ENCODE measurements at regions not wholly inside any gene's neighbourhood (a gene's known extent, or its start where the extent isn't known, plus 50 kb on each side); places are given as distances from the start of the nearest gene placed in this dataset.

- no peak overlapping the region for H3K27ac ChIP-seq
- ATAC-seq (no peak), FAIRE-seq (no peak), DNase-seq (no peak)
- H3K36me3 ChIP-seq = no peaks in the 10 kb centered on the region
- H3K9me3 ChIP-seq = no peaks in the 10 kb centered on the region
- no peaks in the 10 kb centered on the region for H3K27me3 ChIP-seq
- no peaks in the 10 kb centered on the region for H3K4me1 ChIP-seq
- H3K4me3 ChIP-seq = no peak overlapping the region
- intact Hi-C loops (cut with DNase I) = no loop called here
- TF ChIP-seq, protein P1, sequence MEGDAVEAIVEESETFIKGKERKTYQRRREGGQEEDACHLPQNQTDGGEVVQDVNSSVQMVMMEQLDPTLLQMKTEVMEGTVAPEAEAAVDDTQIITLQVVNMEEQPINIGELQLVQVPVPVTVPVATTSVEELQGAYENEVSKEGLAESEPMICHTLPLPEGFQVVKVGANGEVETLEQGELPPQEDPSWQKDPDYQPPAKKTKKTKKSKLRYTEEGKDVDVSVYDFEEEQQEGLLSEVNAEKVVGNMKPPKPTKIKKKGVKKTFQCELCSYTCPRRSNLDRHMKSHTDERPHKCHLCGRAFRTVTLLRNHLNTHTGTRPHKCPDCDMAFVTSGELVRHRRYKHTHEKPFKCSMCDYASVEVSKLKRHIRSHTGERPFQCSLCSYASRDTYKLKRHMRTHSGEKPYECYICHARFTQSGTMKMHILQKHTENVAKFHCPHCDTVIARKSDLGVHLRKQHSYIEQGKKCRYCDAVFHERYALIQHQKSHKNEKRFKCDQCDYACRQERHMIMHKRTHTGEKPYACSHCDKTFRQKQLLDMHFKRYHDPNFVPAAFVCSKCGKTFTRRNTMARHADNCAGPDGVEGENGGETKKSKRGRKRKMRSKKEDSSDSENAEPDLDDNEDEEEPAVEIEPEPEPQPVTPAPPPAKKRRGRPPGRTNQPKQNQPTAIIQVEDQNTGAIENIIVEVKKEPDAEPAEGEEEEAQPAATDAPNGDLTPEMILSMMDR (IDR thresholded peaks at IDR 0.05) = no peak
- 62 to 69% methylated on average over 3 of the region's 3 CpGs for WGBS, 2 donors
Measured at GRCh38 chr9:19533373-19533772, 124.6 kb downstream of the ACER2 start.

DNA sequence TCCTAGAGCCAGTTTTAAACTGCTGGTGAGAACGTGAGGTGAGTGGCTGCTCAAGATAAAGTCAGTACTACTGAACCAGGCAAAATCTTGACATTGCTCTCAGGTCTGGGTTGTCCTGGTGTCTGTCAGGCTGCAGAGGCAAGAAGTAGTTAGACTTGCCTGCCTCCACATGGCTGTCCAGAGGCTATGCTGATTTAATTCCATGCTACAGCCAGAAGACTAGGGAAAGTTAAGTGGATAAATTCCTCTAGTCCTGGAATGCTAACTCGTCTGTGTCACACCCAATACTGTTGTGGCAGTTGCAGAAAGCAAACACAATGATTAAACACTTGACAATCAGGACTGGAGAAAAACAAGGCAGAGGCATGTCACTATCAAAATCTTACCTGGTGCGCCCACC lies 118.9 kb downstream of the ACER2 start:
- H3K4me3 ChIP-seq = no peak overlapping the region
- H3K27me3 ChIP-seq = no peaks in the 10 kb centered on the region
- H3K4me1 ChIP-seq = no peaks in the 10 kb centered on the region
- WGBS, 2 donors = 41 to 46% methylated on average over 3 of the region's 3 CpGs
- H3K36me3 ChIP-seq = no peaks in the 10 kb centered on the region
- peaks cover 0 to 3% (median 0%) of the 10 kb centered on the region in 4 donors for H3K9me3 ChIP-seq
- intact Hi-C loops (cut with DNase I) = no loop called here
- FAIRE-seq (no peak), ATAC-seq (no peak), DNase-seq (no peak)
- no peak overlapping the region for H3K27ac ChIP-seq
- TF ChIP-seq, protein P1 (IDR thresholded peaks at IDR 0.05) = no peak

DNA sequence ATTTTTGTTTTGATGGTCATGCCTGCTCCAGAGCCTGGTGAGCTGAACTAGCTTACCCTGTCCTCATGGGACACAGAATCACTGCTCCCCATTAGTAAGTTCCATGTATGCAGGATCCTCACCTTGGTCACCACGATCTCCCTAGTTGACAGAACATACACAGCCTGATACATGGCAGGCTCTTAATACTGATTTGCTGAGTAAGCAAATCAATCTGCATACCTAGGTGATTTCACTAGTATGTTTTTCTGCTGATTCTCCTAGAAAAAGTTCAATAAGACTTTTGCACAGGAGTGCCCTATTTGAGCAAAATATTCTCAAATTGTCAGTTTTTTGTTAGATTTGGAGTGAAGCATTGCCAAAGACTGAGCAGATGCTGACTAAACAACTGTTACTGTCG lies 113.7 kb downstream of the ACER2 start:
- Histone ChIP-seq H3K27me3 (no peaks in the 10 kb centered on the region), H3K9me3 (peaks cover 0 to 3% (median 0%) of the 10 kb centered on the region in 4 donors), H3K36me3 (no peaks in the 10 kb centered on the region), H3K4me1 (no peaks in the 10 kb centered on the region), H3K27ac (no peak overlapping the region), H3K4me3 (no peak overlapping the region)
- ATAC-seq (no peak), FAIRE-seq (no peak), DNase-seq (no peak)
- WGBS, 2 donors = 33 to 35% methylated on average over 2 of the region's 2 CpGs
- TF ChIP-seq, protein P1 (IDR thresholded peaks at IDR 0.05) = no peak
- intact Hi-C loops (cut with DNase I) = no loop called here

DNA sequence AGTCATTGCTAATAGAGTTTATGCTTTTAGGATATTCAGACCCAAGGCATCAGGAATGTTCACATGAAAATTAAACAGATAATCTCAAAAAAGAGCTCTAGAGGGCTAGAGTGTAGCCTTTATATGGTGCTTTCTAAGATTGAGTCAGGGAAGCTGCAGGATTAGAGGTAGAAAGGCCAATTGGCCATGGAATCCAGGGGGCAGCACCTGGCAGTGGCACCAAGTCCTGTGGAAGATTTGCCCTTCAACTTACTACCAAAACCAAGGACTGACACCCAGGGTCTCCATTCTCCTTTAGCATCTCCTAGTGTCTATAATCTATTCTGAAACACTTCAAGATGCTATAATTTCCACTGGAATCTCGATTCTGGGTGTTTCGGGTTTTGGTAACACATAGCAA lies 112.4 kb downstream of the ACER2 start:
- intact Hi-C loops (cut with DNase I) = no loop called here
- TF ChIP-seq, protein P1 (IDR thresholded peaks at IDR 0.05) = no peak
- no peaks in the 10 kb centered on the region for H3K9me3 ChIP-seq
- H3K4me3 ChIP-seq = no peak overlapping the region
- 67 to 74% methylated on average over 2 of the region's 2 CpGs for WGBS, 2 donors
- no peaks in the 10 kb centered on the region for H3K4me1 ChIP-seq
- H3K27me3 ChIP-seq = no peaks in the 10 kb centered on the region
- ATAC-seq (no peak), DNase-seq (no peak), FAIRE-seq (no peak)
- H3K36me3 ChIP-seq = no peaks in the 10 kb centered on the region
- H3K27ac ChIP-seq = no peak overlapping the region

DNA sequence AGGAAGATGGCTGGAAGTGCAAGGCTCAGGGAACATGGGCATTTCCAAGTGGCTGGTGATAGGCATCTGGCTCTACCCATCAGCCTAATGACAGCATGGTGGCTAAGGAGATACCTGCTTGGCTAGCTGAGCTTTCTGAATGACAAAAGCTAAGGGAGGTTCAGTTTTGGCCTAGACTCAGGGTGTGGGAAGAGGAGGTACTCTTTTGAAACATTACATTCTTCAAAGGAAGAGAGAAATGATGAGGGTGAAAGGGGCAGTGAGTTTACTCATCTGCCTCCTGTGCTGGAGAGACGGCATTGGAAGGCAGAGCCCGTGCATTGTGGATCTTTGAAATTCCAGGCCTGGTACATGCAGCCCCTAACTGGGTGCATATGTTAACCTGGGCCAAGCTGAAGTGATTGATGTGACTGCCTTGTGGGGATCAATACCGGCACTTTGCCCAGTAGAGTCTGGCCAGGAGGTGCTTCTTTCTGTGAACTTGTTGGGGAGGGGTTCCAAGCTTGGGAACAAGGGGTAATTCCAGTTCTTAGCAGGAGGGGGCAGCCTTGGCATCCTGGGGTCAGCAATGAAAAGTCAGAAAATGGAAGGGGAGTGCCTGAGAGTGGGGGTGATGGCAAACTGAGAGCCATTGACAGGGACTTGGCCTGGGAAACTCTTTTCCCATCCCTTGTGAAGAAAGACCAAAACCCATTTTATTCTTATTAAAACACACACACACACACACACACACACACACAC lies 108.6 kb downstream of the ACER2 start:
- 27 to 31% methylated on average over 3 of the region's 3 CpGs for WGBS, 2 donors
- TF ChIP-seq, protein P1 (IDR thresholded peaks at IDR 0.05) = no peak
- Histone ChIP-seq H3K4me1 (no peaks in the 10 kb centered on the region), H3K9me3 (no peaks in the 10 kb centered on the region), H3K36me3 (no peaks in the 10 kb centered on the region), H3K4me3 (no peak overlapping the region), H3K27ac (no peak overlapping the region), H3K27me3 (no peaks in the 10 kb centered on the region)
- ATAC-seq (peak in 2 of 4 donors; percentile 46 to 57), FAIRE-seq (no peak), DNase-seq (peak in 1 of 6 donors; percentile 22)
- intact Hi-C loops (cut with DNase I) = no loop called here
